ENCODE measurements at regions not wholly inside any gene's neighbourhood (a gene's known extent, or its start where the extent isn't known, plus 50 kb on each side); places are given as distances from the start of the nearest gene placed in this dataset.

- H3K27me3 ChIP-seq (ENCODE audit: insufficient read depth, low read length): no peaks in the 10 kb centered on the region
- ChIA-PET POLR2A (ENCODE audit: partially characterized antibody) (no interaction called here), CTCF (ENCODE audit: partially characterized antibody) (no interaction called here)
- Mint-ChIP-seq H3K36me3 (no peaks in the 10 kb centered on the region), H3K27me3 (peaks cover 0 to 1% of the 10 kb centered on the region in 2 donors), H3K9me3 (no peaks in the 10 kb centered on the region), H3K4me1 (peaks cover 2 to 10% (median 5%) of the 10 kb centered on the region in 4 donors), H3K27ac (no peak overlapping the region), H3K4me3 (no peak overlapping the region)
- no peak for DNase-seq
- no peaks in the 10 kb centered on the region for H3K4me1 ChIP-seq (ENCODE audit: insufficient read depth, low read length)
- no peaks in the 10 kb centered on the region for H3K9me3 ChIP-seq (ENCODE audit: control insufficient read depth in 1 of 2, low read length in 2 of 2)
- no peak overlapping the region for H3K4me3 ChIP-seq (ENCODE audit: low read length in 2 of 2)
- intact Hi-C loops (cut with micrococcal nuclease): no loop called here
- no peak overlapping the region for H3K27ac ChIP-seq (ENCODE audit: low read depth, low read length)
- H3K36me3 ChIP-seq (ENCODE audit: insufficient read depth, low read length): no peaks in the 10 kb centered on the region
Observed at GRCh38 chrX:16474511-16474910, 175.4 kb upstream of the S100G start.

DNA sequence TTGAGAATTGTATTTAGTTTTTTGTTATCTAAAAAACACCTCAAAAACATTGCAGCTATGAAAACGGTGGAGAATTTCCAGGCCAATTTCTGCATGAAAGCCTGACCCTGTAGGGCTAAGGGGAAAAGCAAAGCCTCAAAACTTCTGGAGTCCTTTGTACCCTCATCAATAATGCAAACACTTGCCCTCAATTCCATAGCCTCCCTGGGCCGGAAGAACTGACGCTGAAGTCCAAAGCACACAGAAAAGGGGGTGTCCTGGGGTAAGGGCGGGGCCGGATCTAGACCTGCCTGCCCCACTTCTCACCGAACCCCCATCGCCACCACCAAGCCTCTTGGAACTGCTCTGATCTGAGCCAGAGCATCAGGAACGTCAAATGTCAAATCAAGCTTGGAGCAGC, 173.9 kb upstream of the S100G start:
- Histone ChIP-seq H3K27ac (ENCODE audit: low read depth, low read length) (no peak overlapping the region), H3K27me3 (ENCODE audit: insufficient read depth, low read length) (no peaks in the 10 kb centered on the region), H3K9me3 (ENCODE audit: control insufficient read depth in 1 of 2, low read length in 2 of 2) (no peaks in the 10 kb centered on the region), H3K4me3 (ENCODE audit: low read length in 2 of 2) (no peak overlapping the region), H3K4me1 (ENCODE audit: insufficient read depth, low read length) (no peaks in the 10 kb centered on the region), H3K36me3 (ENCODE audit: insufficient read depth, low read length) (no peaks in the 10 kb centered on the region)
- intact Hi-C loops (cut with micrococcal nuclease): no loop called here
- POLR2A ChIA-PET (ENCODE audit: partially characterized antibody): no interaction called here
- no peaks in the 10 kb centered on the region for H3K36me3 Mint-ChIP-seq
- CTCF ChIA-PET (ENCODE audit: partially characterized antibody): no interaction called here
- H3K27ac Mint-ChIP-seq: no peak overlapping the region
- H3K9me3 Mint-ChIP-seq: no peaks in the 10 kb centered on the region
- no peak overlapping the region for H3K4me3 Mint-ChIP-seq
- H3K4me1 Mint-ChIP-seq: peaks cover 2 to 10% (median 6%) of the 10 kb centered on the region in 4 donors
- no peak for DNase-seq
- H3K27me3 Mint-ChIP-seq: peaks cover 0 to 1% of the 10 kb centered on the region in 2 donors

GRCh38 chrX:16476692-16477091, 173.3 kb upstream of the S100G start:
- no peaks in the 10 kb centered on the region for H3K36me3 Mint-ChIP-seq
- Histone ChIP-seq H3K4me3 (ENCODE audit: low read length in 2 of 2) (no peak overlapping the region), H3K36me3 (ENCODE audit: insufficient read depth, low read length) (no peaks in the 10 kb centered on the region), H3K4me1 (ENCODE audit: insufficient read depth, low read length) (no peaks in the 10 kb centered on the region), H3K9me3 (ENCODE audit: control insufficient read depth in 1 of 2, low read length in 2 of 2) (no peaks in the 10 kb centered on the region), H3K27ac (ENCODE audit: low read depth, low read length) (no peak overlapping the region), H3K27me3 (ENCODE audit: insufficient read depth, low read length) (no peaks in the 10 kb centered on the region)
- intact Hi-C loops (cut with micrococcal nuclease): no loop called here
- POLR2A ChIA-PET (ENCODE audit: partially characterized antibody): no interaction called here
- H3K27me3 Mint-ChIP-seq: peaks cover 0 to 1% of the 10 kb centered on the region in 2 donors
- DNase-seq: no peak
- H3K4me1 Mint-ChIP-seq: peaks cover 2 to 10% (median 6%) of the 10 kb centered on the region in 4 donors
- CTCF ChIA-PET (ENCODE audit: partially characterized antibody): no interaction called here
- H3K9me3 Mint-ChIP-seq: no peaks in the 10 kb centered on the region
- H3K4me3 Mint-ChIP-seq: no peak overlapping the region
- no peak overlapping the region for H3K27ac Mint-ChIP-seq

DNA sequence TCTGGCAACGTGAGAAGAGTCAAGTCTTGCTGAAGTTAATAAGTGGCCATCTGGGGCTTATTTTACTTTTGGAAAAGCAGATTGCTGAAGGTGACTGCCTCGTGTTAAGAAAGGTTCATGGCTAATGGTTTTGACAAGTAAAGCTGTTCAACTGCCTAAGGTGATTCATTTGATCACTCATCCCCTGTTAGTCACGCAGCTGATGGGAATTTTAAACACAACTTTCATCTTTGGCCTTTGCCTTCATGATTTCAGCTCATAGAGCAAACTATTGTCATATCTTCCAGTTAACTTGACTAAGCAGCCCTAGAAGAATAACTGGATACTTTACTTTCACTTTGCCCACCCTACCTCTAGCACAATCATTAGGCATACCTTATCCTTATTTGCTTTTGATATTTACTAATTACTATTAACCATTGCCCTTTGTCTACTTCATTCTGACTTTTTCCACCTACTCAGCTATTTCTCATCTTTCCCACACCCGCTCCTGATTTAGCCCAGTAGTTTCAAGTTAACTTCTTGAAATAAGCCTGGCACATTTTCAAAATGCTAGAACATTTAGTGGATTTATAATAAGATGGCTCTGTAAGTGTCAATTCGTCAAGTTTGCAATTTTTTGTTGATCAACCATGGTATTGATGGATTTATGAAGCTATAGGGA, 170.6 kb upstream of the S100G start:
- H3K4me1 ChIP-seq (ENCODE audit: insufficient read depth, low read length): no peaks in the 10 kb centered on the region
- ChIA-PET POLR2A (ENCODE audit: partially characterized antibody) (no interaction called here), CTCF (ENCODE audit: partially characterized antibody) (no interaction called here)
- intact Hi-C loops (cut with micrococcal nuclease): no loop called here
- H3K4me3 ChIP-seq (ENCODE audit: low read length in 2 of 2): no peak overlapping the region
- Mint-ChIP-seq H3K36me3 (no peaks in the 10 kb centered on the region), H3K4me1 (peaks cover 6 to 18% (median 9%) of the 10 kb centered on the region in 4 donors), H3K27me3 (peaks cover 0 to 1% of the 10 kb centered on the region in 2 donors), H3K9me3 (no peaks in the 10 kb centered on the region), H3K27ac (no peak overlapping the region), H3K4me3 (no peak overlapping the region)
- DNase-seq: no peak
- no peaks in the 10 kb centered on the region for H3K36me3 ChIP-seq (ENCODE audit: insufficient read depth, low read length)
- no peaks in the 10 kb centered on the region for H3K9me3 ChIP-seq (ENCODE audit: control insufficient read depth in 1 of 2, low read length in 2 of 2)
- H3K27me3 ChIP-seq (ENCODE audit: insufficient read depth, low read length): no peaks in the 10 kb centered on the region
- H3K27ac ChIP-seq (ENCODE audit: low read depth, low read length): no peak overlapping the region

DNA sequence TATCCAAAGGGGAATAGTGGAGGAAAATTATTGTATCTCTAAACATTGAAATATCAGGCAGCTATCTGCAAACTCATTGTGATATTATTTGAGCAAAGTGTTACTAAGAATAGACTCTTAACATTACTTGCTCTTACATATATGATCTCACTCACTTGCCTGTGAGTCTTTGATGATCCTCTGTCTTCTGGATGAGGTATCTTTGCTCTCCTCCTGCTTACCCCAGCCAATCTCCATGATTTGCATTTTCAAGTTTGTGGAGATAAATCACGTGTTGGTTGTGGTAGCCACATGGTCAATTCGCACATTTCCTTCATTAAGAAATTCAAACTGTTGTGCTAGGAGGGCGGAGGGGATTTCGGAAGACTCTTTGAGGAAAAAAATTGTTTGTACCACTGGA, 169.9 kb upstream of the S100G start:
- peaks cover 6 to 25% (median 11%) of the 10 kb centered on the region in 4 donors for H3K4me1 Mint-ChIP-seq
- no peaks in the 10 kb centered on the region for H3K27me3 ChIP-seq (ENCODE audit: insufficient read depth, low read length)
- H3K27ac Mint-ChIP-seq: no peak overlapping the region
- no peaks in the 10 kb centered on the region for H3K36me3 ChIP-seq (ENCODE audit: insufficient read depth, low read length)
- H3K4me3 Mint-ChIP-seq: no peak overlapping the region
- POLR2A ChIA-PET (ENCODE audit: partially characterized antibody): no interaction called here
- H3K27me3 Mint-ChIP-seq: no peaks in the 10 kb centered on the region
- DNase-seq: no peak
- H3K27ac ChIP-seq (ENCODE audit: low read depth, low read length): no peak overlapping the region
- no peak overlapping the region for H3K4me3 ChIP-seq (ENCODE audit: low read length in 2 of 2)
- no peaks in the 10 kb centered on the region for H3K9me3 Mint-ChIP-seq
- H3K9me3 ChIP-seq (ENCODE audit: control insufficient read depth in 1 of 2, low read length in 2 of 2): no peaks in the 10 kb centered on the region
- H3K36me3 Mint-ChIP-seq: no peaks in the 10 kb centered on the region
- CTCF ChIA-PET (ENCODE audit: partially characterized antibody): no interaction called here
- intact Hi-C loops (cut with micrococcal nuclease): no loop called here
- H3K4me1 ChIP-seq (ENCODE audit: insufficient read depth, low read length): no peaks in the 10 kb centered on the region

DNA sequence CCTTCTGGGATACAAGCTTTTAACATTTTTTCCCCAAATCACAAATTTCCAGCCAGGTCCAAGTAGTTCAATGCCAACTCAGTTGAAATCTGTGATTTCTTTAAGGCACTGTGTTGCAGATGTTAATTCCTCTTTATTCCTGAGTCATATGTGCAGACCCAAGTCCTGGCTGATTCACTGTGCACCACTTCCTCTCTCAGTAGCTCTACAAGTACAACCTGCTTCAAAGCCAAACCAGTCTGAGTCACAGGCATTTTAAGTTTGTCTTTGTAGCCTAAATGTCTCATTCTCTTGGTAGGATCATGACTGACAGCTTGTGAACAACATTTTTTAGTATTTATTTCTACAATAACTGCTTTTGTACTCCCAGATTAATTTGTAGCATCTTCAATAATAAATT, 165.6 kb upstream of the S100G start:
- POLR2A ChIA-PET (ENCODE audit: partially characterized antibody): interaction anchor here (1.2 kb wide), 1 partner anchor 39 kb away, joined by 3 read pairs; no protein-coding TSS in a partner anchor
- Histone ChIP-seq H3K9me3 (ENCODE audit: control insufficient read depth in 1 of 2, low read length in 2 of 2) (no peaks in the 10 kb centered on the region), H3K4me3 (ENCODE audit: low read length in 2 of 2) (no peak overlapping the region), H3K27me3 (ENCODE audit: insufficient read depth, low read length) (no peaks in the 10 kb centered on the region), H3K36me3 (ENCODE audit: insufficient read depth, low read length) (no peaks in the 10 kb centered on the region), H3K27ac (ENCODE audit: low read depth, low read length) (no peak overlapping the region), H3K4me1 (ENCODE audit: insufficient read depth, low read length) (no peaks in the 10 kb centered on the region)
- CTCF ChIA-PET (ENCODE audit: partially characterized antibody): interaction anchor here (1.0 to 1.2 kb wide), 2 partner anchors 43 to 48 kb away, joined by 3 to 6 read pairs; no protein-coding TSS in a partner anchor
- H3K27me3 Mint-ChIP-seq: no peaks in the 10 kb centered on the region
- no peak overlapping the region for H3K4me3 Mint-ChIP-seq
- no peaks in the 10 kb centered on the region for H3K36me3 Mint-ChIP-seq
- intact Hi-C loops (cut with micrococcal nuclease): no loop called here
- peaks cover 4 to 21% (median 7%) of the 10 kb centered on the region in 4 donors for H3K4me1 Mint-ChIP-seq
- DNase-seq: peak; percentile 4 to 57 (median 9)
- no peaks in the 10 kb centered on the region for H3K9me3 Mint-ChIP-seq
- H3K27ac Mint-ChIP-seq: no peak overlapping the region

- H3K4me1 Mint-ChIP-seq: peaks cover 4 to 15% (median 6%) of the 10 kb centered on the region in 4 donors
- H3K36me3 Mint-ChIP-seq: no peaks in the 10 kb centered on the region
- no peaks in the 10 kb centered on the region for H3K9me3 Mint-ChIP-seq
- intact Hi-C loops (cut with micrococcal nuclease): no loop called here
- H3K27ac Mint-ChIP-seq: no peak overlapping the region
- no peak overlapping the region for H3K4me3 Mint-ChIP-seq
- H3K9me3 ChIP-seq (ENCODE audit: control insufficient read depth in 1 of 2, low read length in 2 of 2): no peaks in the 10 kb centered on the region
- no peaks in the 10 kb centered on the region for H3K27me3 ChIP-seq (ENCODE audit: insufficient read depth, low read length)
- no peaks in the 10 kb centered on the region for H3K36me3 ChIP-seq (ENCODE audit: insufficient read depth, low read length)
- no peak overlapping the region for H3K4me3 ChIP-seq (ENCODE audit: low read length in 2 of 2)
- H3K27me3 Mint-ChIP-seq: no peaks in the 10 kb centered on the region
- no peak for DNase-seq
- H3K27ac ChIP-seq (ENCODE audit: low read depth, low read length): no peak overlapping the region
- H3K4me1 ChIP-seq (ENCODE audit: insufficient read depth, low read length): no peaks in the 10 kb centered on the region
- POLR2A ChIA-PET (ENCODE audit: partially characterized antibody): no interaction called here
- CTCF ChIA-PET (ENCODE audit: partially characterized antibody): interaction anchor here (0.6 kb wide), 1 partner anchor 82 kb away, joined by 5 read pairs; no protein-coding TSS in a partner anchor
Observed at GRCh38 chrX:16487620-16488385, 162.2 kb upstream of the S100G start.
